Neural crest cell (in vitro differentiated cells): ENCODE measurements at regions not wholly inside any gene's neighbourhood (a gene's known extent, or its start where the extent isn't known, plus 50 kb on each side); places are given as distances from the start of the nearest gene placed in this dataset.

Source experiments
- DNase-seq: peaks from one replicate; pipeline ENCODE4 v3.0.0; 2021; ENCODE audit warnings: low read depth, mixed read lengths, low spot score
- H3K27ac Mint-ChIP-seq: one replicate; pipeline ENCODE4 v1.8.0; 2021; ENCODE audit warnings: mild to moderate bottlenecking, mixed read lengths; ENCODE audit not compliant: unreplicated experiment
- H3K27me3 Mint-ChIP-seq: 2 replicates; pipeline ENCODE4 v1.8.0; 2021; ENCODE audit warnings: low read depth, mild to moderate bottlenecking, mixed read lengths
- H3K36me3 Mint-ChIP-seq: 2 replicates; pipeline ENCODE4 v1.8.0; 2021; ENCODE audit warnings: low read depth, mild to moderate bottlenecking, mixed read lengths
- H3K4me1 Mint-ChIP-seq: 2 replicates; pipeline ENCODE4 v1.8.0; 2021; ENCODE audit warnings: mixed read lengths
- H3K4me3 Mint-ChIP-seq: one replicate; pipeline ENCODE4 v1.8.0; 2021; ENCODE audit warnings: mild to moderate bottlenecking, mixed read lengths
- H3K9me3 Mint-ChIP-seq: 2 replicates; pipeline ENCODE4 v1.8.0; 2021; ENCODE audit warnings: mixed read lengths
- CTCF ChIP-seq: fragments of 200-600 bp; sonication (generic); conservative IDR thresholded peaks from 2 replicates; pipeline ENCODE4 v1.5.0; 2021; ENCODE audit warnings: antibody characterized with exemption, mild to moderate bottlenecking

- no peaks in the 10 kb centered on the region for H3K27me3 Mint-ChIP-seq
- H3K4me3 Mint-ChIP-seq: no peak overlapping the region
- no peak for TF ChIP-seq CTCF
- H3K4me1 Mint-ChIP-seq: peaks cover 6% of the 10 kb centered on the region
- DNase-seq: no peak
- no peak overlapping the region for H3K27ac Mint-ChIP-seq
- H3K9me3 Mint-ChIP-seq: no peaks in the 10 kb centered on the region
- H3K36me3 Mint-ChIP-seq: no peaks in the 10 kb centered on the region
These were observed 65.0 kb downstream of the CCDC71L start for GRCh38 chr7:106595922-106596321.

GRCh38 chr7:106593028-106593417 is 67.9 kb downstream of the CCDC71L start:
- Mint-ChIP-seq H3K36me3 (no peaks in the 10 kb centered on the region), H3K4me1 (no peaks in the 10 kb centered on the region), H3K4me3 (no peak overlapping the region), H3K27me3 (no peaks in the 10 kb centered on the region), H3K27ac (no peak overlapping the region), H3K9me3 (no peaks in the 10 kb centered on the region)
- no peak for TF ChIP-seq CTCF
- DNase-seq: no peak

- TF ChIP-seq CTCF: no peak
- no peaks in the 10 kb centered on the region for H3K36me3 Mint-ChIP-seq
- no peaks in the 10 kb centered on the region for H3K27me3 Mint-ChIP-seq
These were observed 68.5 kb downstream of the CCDC71L start for GRCh38 chr7:106592282-106593027.

GRCh38 chr7:106591146-106591545 is 69.8 kb downstream of the CCDC71L start:
- DNase-seq: no peak
- H3K27ac Mint-ChIP-seq: no peak overlapping the region
- no peaks in the 10 kb centered on the region for H3K9me3 Mint-ChIP-seq
- TF ChIP-seq CTCF: no peak
- no peaks in the 10 kb centered on the region for H3K4me1 Mint-ChIP-seq
- H3K27me3 Mint-ChIP-seq: no peaks in the 10 kb centered on the region
- H3K36me3 Mint-ChIP-seq: no peaks in the 10 kb centered on the region
- H3K4me3 Mint-ChIP-seq: no peak overlapping the region

More at GRCh38 chr7:106592282-106593027, 68.5 kb downstream of the CCDC71L start:
- Mint-ChIP-seq H3K4me1 (no peaks in the 10 kb centered on the region), H3K9me3 (no peaks in the 10 kb centered on the region), H3K4me3 (no peak overlapping the region), H3K27ac (no peak overlapping the region)
- DNase-seq: no peak

- DNase-seq: no peak
- H3K27ac Mint-ChIP-seq: no peak overlapping the region
- H3K36me3 Mint-ChIP-seq: no peaks in the 10 kb centered on the region
- H3K27me3 Mint-ChIP-seq: no peaks in the 10 kb centered on the region
- no peak overlapping the region for H3K4me3 Mint-ChIP-seq
- H3K4me1 Mint-ChIP-seq: no peaks in the 10 kb centered on the region
- H3K9me3 Mint-ChIP-seq: no peaks in the 10 kb centered on the region
- no peak for TF ChIP-seq CTCF
These were observed 70.6 kb downstream of the CCDC71L start for GRCh38 chr7:106590209-106590816.
